ENCODE measurements at regions not wholly inside any gene's neighbourhood (a gene's known extent, or its start where the extent isn't known, plus 50 kb on each side); places are given as distances from the start of the nearest gene placed in this dataset.
"Not testable (repeated sequence)": the region's sequence is repeated elsewhere in the genome, so short reads cannot be mapped to it uniquely, and the experiment has no call there.

GRCh38 chr15:22374531-22374930 lies 84.2 kb upstream of the GOLGA6L22 start:
- TF ChIP-seq, protein P1, sequence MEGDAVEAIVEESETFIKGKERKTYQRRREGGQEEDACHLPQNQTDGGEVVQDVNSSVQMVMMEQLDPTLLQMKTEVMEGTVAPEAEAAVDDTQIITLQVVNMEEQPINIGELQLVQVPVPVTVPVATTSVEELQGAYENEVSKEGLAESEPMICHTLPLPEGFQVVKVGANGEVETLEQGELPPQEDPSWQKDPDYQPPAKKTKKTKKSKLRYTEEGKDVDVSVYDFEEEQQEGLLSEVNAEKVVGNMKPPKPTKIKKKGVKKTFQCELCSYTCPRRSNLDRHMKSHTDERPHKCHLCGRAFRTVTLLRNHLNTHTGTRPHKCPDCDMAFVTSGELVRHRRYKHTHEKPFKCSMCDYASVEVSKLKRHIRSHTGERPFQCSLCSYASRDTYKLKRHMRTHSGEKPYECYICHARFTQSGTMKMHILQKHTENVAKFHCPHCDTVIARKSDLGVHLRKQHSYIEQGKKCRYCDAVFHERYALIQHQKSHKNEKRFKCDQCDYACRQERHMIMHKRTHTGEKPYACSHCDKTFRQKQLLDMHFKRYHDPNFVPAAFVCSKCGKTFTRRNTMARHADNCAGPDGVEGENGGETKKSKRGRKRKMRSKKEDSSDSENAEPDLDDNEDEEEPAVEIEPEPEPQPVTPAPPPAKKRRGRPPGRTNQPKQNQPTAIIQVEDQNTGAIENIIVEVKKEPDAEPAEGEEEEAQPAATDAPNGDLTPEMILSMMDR (IDR thresholded peaks at IDR 0.05) = not testable (repeated sequence)
- TF ChIP-seq POLR2A, POLR2AphosphoS5, EP300 (IDR thresholded peaks at IDR 0.05): not testable (repeated sequence)

All from sigmoid colon (tissue), 4 donors.